Left ventricle myocardium superior (tissue), 1 donor: ENCODE measurements at regions not wholly inside any gene's neighbourhood (a gene's known extent, or its start where the extent isn't known, plus 50 kb on each side); places are given as distances from the start of the nearest gene placed in this dataset.
A peak's percentile ranks its signal among the peaks of the same experiment; 100 is the strongest.
"Not testable (repeated sequence)": the region's sequence is repeated elsewhere in the genome, so short reads cannot be mapped to it uniquely, and the experiment has no call there.

Experiments used
- ATAC-seq: fragments of 200-7000 bp; cut with Tn5 transposase; one replicate; pipeline ENCODE4 v1.9.1; 2020; ENCODE audit warnings: mild to moderate bottlenecking, moderate library complexity
- DNase-seq: peaks from one replicate; pipeline ENCODE4 v3.0.0-alpha.2; 2020
- intact Hi-C: fragments of 100-400 bp; cut with micrococcal nuclease; formaldehyde crosslinking; loops from one replicate; pipeline ENCODE4 v1.11.0; 2022
- donor health status: DM: no; HTN: yes; CAD: no; lungs with severe emphysema.

GRCh38 chr6:3957321-3957720, 108.1 kb downstream of the FAM50B start:
- ATAC-seq (no peak), DNase-seq (no peak)
- intact Hi-C loops = no loop called here

- DNase-seq (no peak), ATAC-seq (no peak)
- intact Hi-C loops = no loop called here
These were observed 109.1 kb downstream of the FAM50B start for GRCh38 chr6:3958255-3958654.

DNA sequence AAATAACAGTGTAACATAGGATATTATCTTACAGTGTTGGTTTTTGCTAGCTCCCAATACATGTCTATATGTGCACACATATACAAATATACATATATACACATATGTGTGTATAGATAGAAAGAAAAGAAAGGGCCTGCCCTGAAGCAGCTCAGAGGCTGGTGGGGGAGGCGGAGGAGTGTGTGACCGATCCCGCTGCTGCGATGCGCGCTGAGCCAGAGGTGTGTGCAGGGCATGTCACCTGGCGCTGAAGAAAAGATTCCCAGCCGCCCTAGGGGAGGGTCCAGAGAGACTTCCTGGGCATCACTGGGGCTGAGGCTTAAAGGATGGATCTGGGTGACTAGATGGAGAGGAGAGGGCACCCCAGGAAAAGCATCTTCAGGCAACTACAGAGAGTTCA, 110.2 kb downstream of the FAM50B start:
- ATAC-seq = no peak
- DNase-seq = no peak
- intact Hi-C loops = no loop called here

DNA sequence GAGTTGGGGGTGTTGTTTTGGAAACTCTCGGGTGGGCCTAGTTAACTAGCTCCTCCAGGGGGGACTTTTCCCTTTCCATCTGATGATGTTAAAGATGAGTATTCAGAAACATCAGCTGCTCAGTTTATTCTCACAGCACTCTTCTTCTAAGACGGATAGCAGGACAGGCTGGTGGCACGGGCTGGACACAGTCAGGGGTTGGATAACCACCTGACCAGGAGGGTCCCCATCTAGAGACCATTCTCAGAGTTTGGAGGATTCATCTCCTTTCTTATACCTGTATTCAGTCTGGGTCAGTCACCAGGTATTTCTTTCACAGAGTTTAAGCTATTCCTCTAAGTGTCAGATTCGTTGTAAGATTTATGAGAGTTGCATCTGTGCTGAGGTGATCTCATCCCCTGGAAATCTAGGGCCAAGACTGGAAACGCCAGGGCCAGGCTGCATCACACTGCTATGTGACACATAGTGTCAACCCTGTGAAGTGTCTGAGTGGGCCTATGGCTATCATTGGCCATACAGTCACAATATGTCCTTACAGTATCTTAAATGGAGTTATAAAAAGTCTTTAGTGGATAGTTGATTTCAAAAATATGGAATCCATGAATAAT, 111.7 kb downstream of the FAM50B start:
- ATAC-seq = no peak
- no peak for DNase-seq
- intact Hi-C loops = no loop called here

GRCh38 chr6:3961581-3962215, 112.5 kb downstream of the FAM50B start:
- ATAC-seq = no peak
- DNase-seq = no peak
- intact Hi-C loops = no loop called here

GRCh38 chr6:3962291-3963280, 113.4 kb downstream of the FAM50B start:
- no peak for DNase-seq
- ATAC-seq = peak; percentile 60
- intact Hi-C loops = no loop called here

- ATAC-seq = peak; percentile 25
- intact Hi-C loops = no loop called here
- no peak for DNase-seq
These were observed 114.3 kb downstream of the FAM50B start for GRCh38 chr6:3963426-3963825.

- intact Hi-C loops = no loop called here
- ATAC-seq (no peak), DNase-seq (no peak)
These were observed 113.7 kb downstream of the FAM217A start for GRCh38 chr6:3965071-3965718.

DNA sequence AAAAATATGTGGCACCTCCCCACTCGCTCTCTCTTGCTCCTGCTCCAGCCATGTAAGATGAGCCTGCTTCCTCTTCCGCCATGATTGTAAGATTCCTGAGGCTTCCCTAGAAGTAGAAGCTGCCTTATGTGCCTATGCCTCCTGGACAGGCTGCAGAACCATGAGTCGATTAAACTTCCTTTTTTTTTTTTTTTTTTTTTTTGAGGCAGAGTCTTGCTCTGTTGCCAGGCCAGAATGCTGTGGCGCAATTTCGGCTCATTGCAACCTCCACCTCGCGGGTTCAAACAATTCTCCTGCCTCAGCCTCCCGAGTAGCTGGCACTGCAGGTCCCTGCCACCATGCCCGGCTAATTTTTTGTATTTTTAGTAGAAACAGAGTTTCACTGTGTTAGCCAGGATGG, 112.5 kb downstream of the FAM217A start:
- ATAC-seq (no peak), DNase-seq (no peak)
- intact Hi-C loops = no loop called here

- ATAC-seq (no peak), DNase-seq (no peak)
- intact Hi-C loops = no loop called here
These were observed 108.8 kb downstream of the FAM217A start for GRCh38 chr6:3970097-3970496.

DNA sequence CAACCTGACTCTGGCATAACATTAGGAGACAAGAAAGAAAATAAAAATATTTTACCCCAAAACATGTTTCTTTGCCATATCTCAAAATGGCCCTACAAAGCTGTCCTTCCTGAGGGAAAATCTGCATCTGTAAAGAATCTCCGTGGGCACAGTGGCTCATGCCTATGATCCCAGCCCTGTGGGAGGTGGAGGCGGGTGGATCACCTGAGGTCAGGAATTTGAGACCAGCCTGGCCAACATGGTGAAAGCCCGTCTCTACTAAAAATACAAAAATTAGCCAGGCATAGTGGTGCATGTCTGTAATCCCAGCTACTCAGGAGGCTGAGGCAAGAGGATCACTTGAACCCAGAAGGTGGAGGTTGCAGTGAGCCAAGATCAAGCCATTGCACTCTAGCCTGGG, 105.8 kb downstream of the FAM217A start:
- ATAC-seq, intact Hi-C loops, DNase-seq: not testable (repeated sequence)

GRCh38 chr6:3977875-3978711, 100.8 kb downstream of the FAM217A start:
- intact Hi-C loops = no loop called here
- peak; percentile 95 for ATAC-seq
- no peak for DNase-seq

DNA sequence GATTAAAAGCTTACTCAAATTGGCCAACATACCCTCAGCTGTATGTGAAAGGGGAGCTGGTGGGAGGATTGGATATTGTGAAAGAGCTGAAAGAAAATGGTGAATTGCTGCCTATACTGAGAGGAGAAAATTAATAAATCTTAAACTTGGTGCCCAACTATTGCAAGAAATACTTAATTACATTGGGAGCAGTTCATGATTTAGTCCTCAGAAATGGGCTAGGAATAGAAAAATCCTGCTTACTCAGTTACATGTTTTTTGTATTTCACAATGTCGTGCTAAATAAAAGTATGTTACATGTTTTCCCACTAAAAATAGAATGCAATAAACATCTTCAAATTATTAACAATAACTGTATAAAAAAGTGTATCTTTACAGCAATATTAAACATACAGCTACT, 100.0 kb downstream of the FAM217A start:
- ATAC-seq, intact Hi-C loops, DNase-seq: not testable (repeated sequence)

GRCh38 chr6:3981917-3982316, 97.0 kb downstream of the FAM217A start:
- ATAC-seq (no peak), DNase-seq (no peak)
- intact Hi-C loops = no loop called here

- no peak for DNase-seq
- intact Hi-C loops = no loop called here
- no peak for ATAC-seq
These were observed 95.2 kb downstream of the FAM217A start for GRCh38 chr6:3983778-3984177.

DNA sequence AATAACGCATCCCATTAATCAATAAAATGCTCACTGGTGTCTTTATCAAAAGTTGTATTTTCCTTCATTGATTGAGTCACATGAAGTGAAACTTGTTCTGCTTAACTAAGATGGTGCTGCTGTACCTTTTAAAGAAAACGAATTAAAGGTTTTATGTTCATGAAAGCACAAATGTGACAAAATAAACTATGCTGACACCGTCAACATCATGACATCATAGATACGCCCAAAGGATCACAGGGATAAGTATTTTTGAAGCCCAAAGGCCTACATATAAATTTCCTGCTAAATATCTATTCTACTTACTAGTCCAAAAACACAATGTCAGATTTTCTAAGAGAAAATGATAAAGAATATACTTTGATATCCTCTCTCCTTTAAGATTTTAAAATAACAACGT, 94.4 kb downstream of the FAM217A start:
- intact Hi-C loops = no loop called here
- DNase-seq = no peak
- ATAC-seq = no peak

DNA sequence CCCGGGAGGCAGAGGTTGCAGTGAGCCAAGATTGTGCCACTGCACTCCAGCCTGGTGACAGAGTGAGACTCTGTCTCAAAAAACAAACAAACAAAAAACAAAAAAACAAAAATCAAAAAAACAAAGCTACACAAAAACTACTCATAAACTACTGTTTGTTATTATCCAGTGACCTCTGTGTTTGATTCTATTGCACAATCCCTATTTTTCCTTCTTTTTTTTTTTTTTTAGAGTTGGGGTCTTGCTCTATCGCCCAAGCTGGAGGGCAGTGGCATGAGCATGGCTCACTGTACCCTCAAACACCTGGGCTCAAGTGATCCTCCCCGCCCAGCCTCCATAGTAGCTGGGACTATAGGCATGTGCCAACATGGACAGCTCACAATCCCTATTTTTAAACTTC, 92.7 kb downstream of the FAM217A start:
- DNase-seq (no peak), ATAC-seq (no peak)
- intact Hi-C loops = no loop called here

- ATAC-seq = no peak
- DNase-seq = no peak
- intact Hi-C loops = no loop called here
These were observed 91.9 kb downstream of the FAM217A start for GRCh38 chr6:3987053-3987452.

DNA sequence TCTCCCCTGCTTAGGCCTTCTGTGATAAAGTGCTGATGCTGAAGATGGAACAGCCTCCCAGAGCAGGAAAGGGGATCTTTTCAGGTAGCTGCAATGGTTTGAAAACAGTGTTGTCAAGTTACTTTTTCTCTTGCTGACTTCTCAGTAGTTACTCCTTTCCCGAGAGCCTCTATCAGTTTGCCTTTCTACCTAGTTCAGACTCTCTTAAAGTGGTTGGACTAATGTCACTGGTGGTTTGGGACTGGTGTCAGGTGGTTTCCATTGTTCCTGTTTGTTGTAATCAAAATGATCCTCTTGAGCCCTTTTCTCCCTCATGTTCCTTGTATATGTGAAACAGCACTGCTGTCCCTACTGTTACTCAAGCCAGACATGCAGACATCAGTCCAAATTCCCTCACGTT, 91.4 kb downstream of the FAM217A start:
- intact Hi-C loops = no loop called here
- DNase-seq (no peak), ATAC-seq (no peak)
